ENCODE measurements at regions not wholly inside any gene's neighbourhood (a gene's known extent, or its start where the extent isn't known, plus 50 kb on each side); places are given as distances from the start of the nearest gene placed in this dataset.
A peak's percentile ranks its signal among the peaks of the same experiment; 100 is the strongest.
"Not testable (repeated sequence)": the region's sequence is repeated elsewhere in the genome, so short reads cannot be mapped to it uniquely, and the experiment has no call there.

- H3K4me3 ChIP-seq (ENCODE audit: low read depth, low read length) = no peak overlapping the region
- H3K9ac ChIP-seq (ENCODE audit: low read depth, low read length) = no peak overlapping the region
- peaks cover 13% of the 10 kb centered on the region for H3K27me3 ChIP-seq (ENCODE audit: control insufficient read depth, insufficient read depth, low read length)
- H3K36me3 ChIP-seq (ENCODE audit: control insufficient read depth, insufficient read depth, low read length) = no peaks in the 10 kb centered on the region
- H3K9me3 ChIP-seq (ENCODE audit: control insufficient read depth, insufficient read depth, low read length) = no peaks in the 10 kb centered on the region
- no peaks in the 10 kb centered on the region for H3K4me1 ChIP-seq (ENCODE audit: control insufficient read depth, insufficient read depth, low read length)
Measured at GRCh38 chrX:37904833-37905232, 57.5 kb upstream of the DYNLT3 start.

- Histone ChIP-seq H3K9ac (ENCODE audit: low read depth, low read length) (peak overlapping the region; percentile 24), H3K36me3 (ENCODE audit: control insufficient read depth, insufficient read depth, low read length) (no peaks in the 10 kb centered on the region), H3K4me1 (ENCODE audit: control insufficient read depth, insufficient read depth, low read length) (no peaks in the 10 kb centered on the region), H3K4me3 (ENCODE audit: low read depth, low read length) (peak overlapping the region; percentile 51), H3K27me3 (ENCODE audit: control insufficient read depth, insufficient read depth, low read length) (peaks cover 13% of the 10 kb centered on the region), H3K9me3 (ENCODE audit: control insufficient read depth, insufficient read depth, low read length) (no peaks in the 10 kb centered on the region)
Measured at GRCh38 chrX:37905436-37906147, 58.2 kb upstream of the DYNLT3 start.

- Histone ChIP-seq H3K9me3 (ENCODE audit: control insufficient read depth, insufficient read depth, low read length) (no peaks in the 10 kb centered on the region), H3K4me1 (ENCODE audit: control insufficient read depth, insufficient read depth, low read length) (no peaks in the 10 kb centered on the region), H3K27me3 (ENCODE audit: control insufficient read depth, insufficient read depth, low read length) (peaks cover 13% of the 10 kb centered on the region), H3K4me3 (ENCODE audit: low read depth, low read length) (peak overlapping the region; percentile 51), H3K36me3 (ENCODE audit: control insufficient read depth, insufficient read depth, low read length) (no peaks in the 10 kb centered on the region), H3K9ac (ENCODE audit: low read depth, low read length) (no peak overlapping the region)
Measured at GRCh38 chrX:37906357-37906756, 59.0 kb upstream of the DYNLT3 start.

- Histone ChIP-seq H3K27me3 (ENCODE audit: control insufficient read depth, insufficient read depth, low read length) (peaks cover 13% of the 10 kb centered on the region), H3K9ac (ENCODE audit: low read depth, low read length) (no peak overlapping the region), H3K9me3 (ENCODE audit: control insufficient read depth, insufficient read depth, low read length) (no peaks in the 10 kb centered on the region), H3K36me3 (ENCODE audit: control insufficient read depth, insufficient read depth, low read length) (no peaks in the 10 kb centered on the region), H3K4me3 (ENCODE audit: low read depth, low read length) (no peak overlapping the region), H3K4me1 (ENCODE audit: control insufficient read depth, insufficient read depth, low read length) (no peaks in the 10 kb centered on the region)
Measured at GRCh38 chrX:37910186-37910585, 62.8 kb upstream of the DYNLT3 start.

GRCh38 chrX:37912304-37912703 is 64.9 kb upstream of the DYNLT3 start:
- no peaks in the 10 kb centered on the region for H3K4me1 ChIP-seq (ENCODE audit: control insufficient read depth, insufficient read depth, low read length)
- no peak overlapping the region for H3K9ac ChIP-seq (ENCODE audit: low read depth, low read length)

GRCh38 chrX:37912777-37913176 is 65.4 kb upstream of the DYNLT3 start:
- no peaks in the 10 kb centered on the region for H3K4me1 ChIP-seq (ENCODE audit: control insufficient read depth, insufficient read depth, low read length)

More at GRCh38 chrX:37912304-37912703, 64.9 kb upstream of the DYNLT3 start:
- Histone ChIP-seq H3K27me3 (ENCODE audit: control insufficient read depth, insufficient read depth, low read length) (peaks cover 1% of the 10 kb centered on the region), H3K36me3 (ENCODE audit: control insufficient read depth, insufficient read depth, low read length) (no peaks in the 10 kb centered on the region), H3K4me3 (ENCODE audit: low read depth, low read length) (no peak overlapping the region), H3K9me3 (ENCODE audit: control insufficient read depth, insufficient read depth, low read length) (no peaks in the 10 kb centered on the region)

GRCh38 chrX:37918168-37918567 is 70.8 kb upstream of the DYNLT3 start:
- Histone ChIP-seq H3K9me3 (ENCODE audit: control insufficient read depth, insufficient read depth, low read length) (no peaks in the 10 kb centered on the region), H3K36me3 (ENCODE audit: control insufficient read depth, insufficient read depth, low read length) (no peaks in the 10 kb centered on the region), H3K4me3 (ENCODE audit: low read depth, low read length) (no peak overlapping the region), H3K4me1 (ENCODE audit: control insufficient read depth, insufficient read depth, low read length) (no peaks in the 10 kb centered on the region), H3K27me3 (ENCODE audit: control insufficient read depth, insufficient read depth, low read length) (no peaks in the 10 kb centered on the region), H3K9ac (ENCODE audit: low read depth, low read length) (no peak overlapping the region)

More at GRCh38 chrX:37912777-37913176, 65.4 kb upstream of the DYNLT3 start:
- Histone ChIP-seq H3K9ac (ENCODE audit: low read depth, low read length) (no peak overlapping the region), H3K4me3 (ENCODE audit: low read depth, low read length) (no peak overlapping the region), H3K36me3 (ENCODE audit: control insufficient read depth, insufficient read depth, low read length) (no peaks in the 10 kb centered on the region), H3K27me3 (ENCODE audit: control insufficient read depth, insufficient read depth, low read length) (no peaks in the 10 kb centered on the region), H3K9me3 (ENCODE audit: control insufficient read depth, insufficient read depth, low read length) (no peaks in the 10 kb centered on the region)

GRCh38 chrX:37918703-37919102 is 71.3 kb upstream of the DYNLT3 start:
- H3K27me3 ChIP-seq (ENCODE audit: control insufficient read depth, insufficient read depth, low read length) = no peaks in the 10 kb centered on the region
- no peaks in the 10 kb centered on the region for H3K9me3 ChIP-seq (ENCODE audit: control insufficient read depth, insufficient read depth, low read length)
- no peaks in the 10 kb centered on the region for H3K4me1 ChIP-seq (ENCODE audit: control insufficient read depth, insufficient read depth, low read length)
- no peaks in the 10 kb centered on the region for H3K36me3 ChIP-seq (ENCODE audit: control insufficient read depth, insufficient read depth, low read length)
- H3K9ac ChIP-seq (ENCODE audit: low read depth, low read length) = no peak overlapping the region
- H3K4me3 ChIP-seq (ENCODE audit: low read depth, low read length) = no peak overlapping the region

- no peaks in the 10 kb centered on the region for H3K4me1 ChIP-seq (ENCODE audit: control insufficient read depth, insufficient read depth, low read length)
- H3K36me3 ChIP-seq (ENCODE audit: control insufficient read depth, insufficient read depth, low read length) = no peaks in the 10 kb centered on the region
- H3K9ac ChIP-seq (ENCODE audit: low read depth, low read length) = no peak overlapping the region
- no peaks in the 10 kb centered on the region for H3K9me3 ChIP-seq (ENCODE audit: control insufficient read depth, insufficient read depth, low read length)
- H3K27me3 ChIP-seq (ENCODE audit: control insufficient read depth, insufficient read depth, low read length) = no peaks in the 10 kb centered on the region
- H3K4me3 ChIP-seq (ENCODE audit: low read depth, low read length) = no peak overlapping the region
Measured at GRCh38 chrX:37921758-37922157, 74.4 kb upstream of the DYNLT3 start.

GRCh38 chrX:37922928-37923327 is 75.6 kb upstream of the DYNLT3 start:
- H3K9me3 ChIP-seq (ENCODE audit: control insufficient read depth, insufficient read depth, low read length) = no peaks in the 10 kb centered on the region
- no peak overlapping the region for H3K9ac ChIP-seq (ENCODE audit: low read depth, low read length)
- H3K27me3 ChIP-seq (ENCODE audit: control insufficient read depth, insufficient read depth, low read length) = no peaks in the 10 kb centered on the region
- no peak overlapping the region for H3K4me3 ChIP-seq (ENCODE audit: low read depth, low read length)
- H3K36me3 ChIP-seq (ENCODE audit: control insufficient read depth, insufficient read depth, low read length) = no peaks in the 10 kb centered on the region
- H3K4me1 ChIP-seq (ENCODE audit: control insufficient read depth, insufficient read depth, low read length) = no peaks in the 10 kb centered on the region

GRCh38 chrX:37925761-37926160 is 78.4 kb upstream of the DYNLT3 start:
- not testable (repeated sequence) for H3K4me3 ChIP-seq (ENCODE audit: low read depth, low read length); H3K27me3 ChIP-seq (ENCODE audit: control insufficient read depth, insufficient read depth, low read length); H3K36me3 ChIP-seq (ENCODE audit: control insufficient read depth, insufficient read depth, low read length); H3K9me3 ChIP-seq (ENCODE audit: control insufficient read depth, insufficient read depth, low read length); H3K9ac ChIP-seq (ENCODE audit: low read depth, low read length); H3K4me1 ChIP-seq (ENCODE audit: control insufficient read depth, insufficient read depth, low read length)

- no peak overlapping the region for H3K4me3 ChIP-seq (ENCODE audit: low read depth, low read length)
- peaks cover 2% of the 10 kb centered on the region for H3K4me1 ChIP-seq (ENCODE audit: control insufficient read depth, insufficient read depth, low read length)
- no peak overlapping the region for H3K9ac ChIP-seq (ENCODE audit: low read depth, low read length)
- H3K36me3 ChIP-seq (ENCODE audit: control insufficient read depth, insufficient read depth, low read length) = no peaks in the 10 kb centered on the region
- no peaks in the 10 kb centered on the region for H3K27me3 ChIP-seq (ENCODE audit: control insufficient read depth, insufficient read depth, low read length)
- no peaks in the 10 kb centered on the region for H3K9me3 ChIP-seq (ENCODE audit: control insufficient read depth, insufficient read depth, low read length)
Measured at GRCh38 chrX:37926700-37927099, 79.3 kb upstream of the DYNLT3 start.

Data from iPS-15b (cell line).